Caco-2 (cell line): ENCODE measurements at regions not wholly inside any gene's neighbourhood (a gene's known extent, or its start where the extent isn't known, plus 50 kb on each side); places are given as distances from the start of the nearest gene placed in this dataset.

Experiments
- BruUV-seq: library from RNA; stranded (reverse); fragments of 400-500 nt; replicated peaks from 2 replicates; lab custom pipeline; 2021; lab: Mats Ljungman, UMichigan
- CTCF ChIA-PET: fragments of 300-600 bp; sonication (Branson Sonifier 250); formaldehyde crosslinking; loops from one replicate; lab custom pipeline; 2022; ENCODE audit warnings: antibody characterized with exemption; lab: Charles Lee
- POLR2A ChIA-PET: fragments of 300-600 bp; sonication (Branson Sonifier 250); formaldehyde crosslinking; loops from one replicate; lab custom pipeline; 2022; ENCODE audit warnings: antibody characterized with exemption; lab: Charles Lee
- DNase-seq, 2 experiments: peaks; one replicate each; pipeline versions ENCODE4 v3.0.0 to v3.0.0-alpha.2; 2020 to 2022
- H3K27me3 ChIP-seq: replicated peaks from 2 replicates; pipeline ENCODE4 v1.6.0; 2011; ENCODE audit warnings: low read length; ENCODE audit not compliant: control insufficient read depth, insufficient read depth
- H3K36me3 ChIP-seq: 2 replicates; pipeline ENCODE4 v1.5.1; 2011; ENCODE audit warnings: low read length; ENCODE audit not compliant: control insufficient read depth, insufficient read depth
- H3K4me1 ChIP-seq: fragments of 250-450 bp; sonication (Bioruptor Pico); 2 replicates; pipeline ENCODE4 v1.5.1; 2020; ENCODE audit warnings: mild to moderate bottlenecking
- H3K4me3 ChIP-seq: 2 replicates; pipeline ENCODE4 v1.5.1; 2011; ENCODE audit warnings: low read depth, mild to moderate bottlenecking, control low read depth, low read length
- H3K9me3 ChIP-seq: fragments of 250-450 bp; sonication (Bioruptor Pico); 2 replicates; pipeline ENCODE4 v1.5.1; 2020; ENCODE audit warnings: mild to moderate bottlenecking, moderate library complexity
- H3K27ac Mint-ChIP-seq: one replicate; pipeline ENCODE4 v1.8.0; 2022; ENCODE audit warnings: mixed read lengths; ENCODE audit not compliant: unreplicated experiment
- H3K27me3 Mint-ChIP-seq: one replicate; pipeline ENCODE4 v1.8.0; 2022; ENCODE audit warnings: mixed read lengths; ENCODE audit not compliant: insufficient read depth, unreplicated experiment
- H3K36me3 Mint-ChIP-seq: one replicate; pipeline ENCODE4 v1.8.0; 2022; ENCODE audit warnings: mild to moderate bottlenecking, mixed read lengths; ENCODE audit not compliant: insufficient read depth, unreplicated experiment
- H3K4me1 Mint-ChIP-seq: one replicate; pipeline ENCODE4 v1.8.0; 2022; ENCODE audit warnings: low read depth, mixed read lengths; ENCODE audit not compliant: unreplicated experiment
- H3K4me3 Mint-ChIP-seq: one replicate; pipeline ENCODE4 v1.8.0; 2022; ENCODE audit warnings: mild to moderate bottlenecking, moderate library complexity, mixed read lengths; ENCODE audit not compliant: unreplicated experiment
- H3K9me3 Mint-ChIP-seq: one replicate; pipeline ENCODE4 v1.8.0; 2022; ENCODE audit warnings: mixed read lengths; ENCODE audit not compliant: unreplicated experiment
- intact Hi-C: fragments of 100-400 bp; cut with micrococcal nuclease; formaldehyde crosslinking; loops from one replicate; pipeline ENCODE4 v1.10.0; 2022; ENCODE audit not compliant: unreplicated experiment
- TF ChIP-seq, protein P1 (sequence below), 2 experiments: fragments of 200-600 bp in 1 of 2; IDR thresholded peaks; 1 replicate in 1 of 2; 2 replicates in 1 of 2; pipeline versions ENCODE4 v1.5.1 to v1.8.0; 2011 to 2022; ENCODE audit warnings: antibody characterized with exemption in 1 of 2, control low read depth in 1 of 2, inconsistent platforms in 1 of 2, low read depth in 1 of 2, low read length in 1 of 2, mild to moderate bottlenecking in 1 of 2, moderate library complexity in 1 of 2; ENCODE audit not compliant: insufficient read depth in 1 of 2, severe bottlenecking in 1 of 2, unreplicated experiment in 1 of 2

DNA sequence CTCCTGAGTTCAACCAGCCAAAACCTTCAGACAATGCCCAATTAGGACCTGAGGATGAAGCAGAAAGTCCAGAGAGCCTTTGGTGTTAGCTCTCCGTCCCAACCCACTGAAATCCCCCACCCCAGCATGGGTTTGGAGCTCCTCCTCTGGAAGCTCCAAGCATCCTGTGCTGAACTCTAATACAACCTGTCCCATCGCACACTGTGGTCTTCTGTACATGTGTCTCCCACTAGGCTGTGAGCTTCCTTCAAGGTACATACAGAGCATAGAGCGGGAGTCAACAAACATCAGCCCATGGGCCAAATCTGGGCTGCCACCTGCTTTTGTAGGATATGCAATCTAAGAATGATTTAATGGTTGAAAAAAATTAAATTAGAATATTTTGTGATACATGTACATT lies 166.5 kb downstream of the LSM5 start:
- intact Hi-C loops = no loop called here
- H3K27ac Mint-ChIP-seq = no peak overlapping the region
- no peaks in the 10 kb centered on the region for H3K9me3 Mint-ChIP-seq
- POLR2A ChIA-PET = no interaction called here
- H3K27me3 Mint-ChIP-seq = peaks cover 9% of the 10 kb centered on the region
- H3K36me3 ChIP-seq = no peaks in the 10 kb centered on the region
- TF ChIP-seq, protein P1, sequence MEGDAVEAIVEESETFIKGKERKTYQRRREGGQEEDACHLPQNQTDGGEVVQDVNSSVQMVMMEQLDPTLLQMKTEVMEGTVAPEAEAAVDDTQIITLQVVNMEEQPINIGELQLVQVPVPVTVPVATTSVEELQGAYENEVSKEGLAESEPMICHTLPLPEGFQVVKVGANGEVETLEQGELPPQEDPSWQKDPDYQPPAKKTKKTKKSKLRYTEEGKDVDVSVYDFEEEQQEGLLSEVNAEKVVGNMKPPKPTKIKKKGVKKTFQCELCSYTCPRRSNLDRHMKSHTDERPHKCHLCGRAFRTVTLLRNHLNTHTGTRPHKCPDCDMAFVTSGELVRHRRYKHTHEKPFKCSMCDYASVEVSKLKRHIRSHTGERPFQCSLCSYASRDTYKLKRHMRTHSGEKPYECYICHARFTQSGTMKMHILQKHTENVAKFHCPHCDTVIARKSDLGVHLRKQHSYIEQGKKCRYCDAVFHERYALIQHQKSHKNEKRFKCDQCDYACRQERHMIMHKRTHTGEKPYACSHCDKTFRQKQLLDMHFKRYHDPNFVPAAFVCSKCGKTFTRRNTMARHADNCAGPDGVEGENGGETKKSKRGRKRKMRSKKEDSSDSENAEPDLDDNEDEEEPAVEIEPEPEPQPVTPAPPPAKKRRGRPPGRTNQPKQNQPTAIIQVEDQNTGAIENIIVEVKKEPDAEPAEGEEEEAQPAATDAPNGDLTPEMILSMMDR (IDR thresholded peaks at IDR 0.05; ENCODE audit: insufficient read depth in 1 of 2, low read depth in 1 of 2, low read length in 1 of 2, severe bottlenecking in 1 of 2, unreplicated experiment in 1 of 2) = no peak
- CTCF ChIA-PET = no interaction called here
- H3K4me3 Mint-ChIP-seq = no peak overlapping the region
- no peaks in the 10 kb centered on the region for H3K9me3 ChIP-seq
- no TSS peak for BruUV-seq
- no peaks in the 10 kb centered on the region for H3K36me3 Mint-ChIP-seq
- no peaks in the 10 kb centered on the region for H3K27me3 ChIP-seq
- DNase-seq = no peak
- no peaks in the 10 kb centered on the region for H3K4me1 ChIP-seq
- H3K4me3 ChIP-seq = no peak overlapping the region
- no peaks in the 10 kb centered on the region for H3K4me1 Mint-ChIP-seq

DNA sequence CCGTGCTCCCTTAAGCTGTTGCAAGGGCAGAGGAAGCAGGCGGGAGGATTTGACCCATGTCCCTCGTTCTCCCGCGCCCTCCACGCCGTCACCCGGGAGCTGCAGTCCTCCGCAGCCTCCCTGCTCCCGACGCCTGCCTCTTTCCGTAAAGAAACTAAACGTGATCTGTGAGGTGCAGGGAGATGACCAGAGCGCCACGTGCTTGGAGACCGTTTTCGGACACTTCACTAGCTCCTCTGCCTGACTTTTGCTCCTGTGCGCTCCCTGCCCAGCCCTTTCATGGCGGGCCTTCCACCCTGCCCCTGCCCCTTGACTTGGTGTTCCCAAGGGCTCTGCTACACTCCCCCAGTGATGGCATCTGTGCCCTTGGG lies 171.2 kb downstream of the LSM5 start:
- H3K27me3 ChIP-seq = no peaks in the 10 kb centered on the region

DNA sequence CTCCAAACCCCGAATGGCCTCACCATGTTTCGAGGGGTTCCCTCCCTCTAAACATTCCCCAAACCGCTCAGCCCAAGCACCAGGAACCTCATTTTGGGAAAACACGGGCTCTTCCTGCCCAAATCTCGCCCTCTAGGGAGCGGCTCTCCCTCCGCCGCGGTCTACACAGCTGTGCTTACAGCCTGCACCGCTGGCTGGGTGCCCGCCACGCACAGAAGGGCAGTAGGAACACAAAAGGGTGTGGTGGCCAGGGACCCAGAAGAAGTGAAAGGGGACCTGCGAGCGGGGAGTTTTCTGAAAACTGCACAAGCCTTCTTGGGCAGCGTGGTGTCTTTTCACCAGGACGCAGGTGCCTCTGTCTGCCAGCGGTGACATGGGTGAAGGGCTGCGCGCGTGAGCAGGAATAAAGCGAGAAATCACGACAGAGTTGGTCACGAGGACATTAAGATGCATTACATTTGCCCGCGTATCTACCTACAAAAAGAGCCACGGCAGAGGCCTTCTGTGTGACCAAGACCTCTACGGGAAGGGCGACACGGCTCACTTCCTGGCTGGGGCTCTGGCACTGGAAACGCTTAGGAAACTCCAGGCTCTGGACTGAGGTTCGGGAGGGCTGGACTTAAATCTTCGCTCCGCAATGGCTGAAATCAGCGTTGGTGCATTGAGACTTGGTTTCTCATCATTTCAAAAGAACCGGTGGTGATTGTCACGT lies 171.7 kb downstream of the LSM5 start:
- TF ChIP-seq, protein P1 (IDR thresholded peaks at IDR 0.05; ENCODE audit: insufficient read depth in 1 of 2, low read depth in 1 of 2, low read length in 1 of 2, severe bottlenecking in 1 of 2, unreplicated experiment in 1 of 2) = no peak
- intact Hi-C loops = no loop called here
- H3K27me3 Mint-ChIP-seq = peaks cover 16% of the 10 kb centered on the region
- no peaks in the 10 kb centered on the region for H3K4me1 Mint-ChIP-seq
- H3K9me3 Mint-ChIP-seq = no peaks in the 10 kb centered on the region
- Histone ChIP-seq H3K4me1 (no peaks in the 10 kb centered on the region), H3K36me3 (no peaks in the 10 kb centered on the region), H3K9me3 (no peaks in the 10 kb centered on the region), H3K27me3 (no peaks in the 10 kb centered on the region), H3K4me3 (no peak overlapping the region)
- no peak overlapping the region for H3K4me3 Mint-ChIP-seq
- H3K36me3 Mint-ChIP-seq = no peaks in the 10 kb centered on the region
- POLR2A ChIA-PET = no interaction called here
- no peak for DNase-seq
- BruUV-seq = no TSS peak
- H3K27ac Mint-ChIP-seq = no peak overlapping the region
- CTCF ChIA-PET = no interaction called here

More for the DNA sequence above, 171.2 kb downstream of the LSM5 start:
- no peaks in the 10 kb centered on the region for H3K4me1 ChIP-seq
- intact Hi-C loops = no loop called here
- H3K4me3 Mint-ChIP-seq = no peak overlapping the region
- TF ChIP-seq, protein P1 (IDR thresholded peaks at IDR 0.05; ENCODE audit: insufficient read depth in 1 of 2, low read depth in 1 of 2, low read length in 1 of 2, severe bottlenecking in 1 of 2, unreplicated experiment in 1 of 2) = no peak
- CTCF ChIA-PET = no interaction called here
- POLR2A ChIA-PET = no interaction called here
- no peaks in the 10 kb centered on the region for H3K4me1 Mint-ChIP-seq
- no peak overlapping the region for H3K4me3 ChIP-seq
- no peaks in the 10 kb centered on the region for H3K36me3 Mint-ChIP-seq
- H3K36me3 ChIP-seq = no peaks in the 10 kb centered on the region
- H3K9me3 Mint-ChIP-seq = no peaks in the 10 kb centered on the region
- H3K27ac Mint-ChIP-seq = no peak overlapping the region
- H3K27me3 Mint-ChIP-seq = peaks cover 16% of the 10 kb centered on the region
- no peaks in the 10 kb centered on the region for H3K9me3 ChIP-seq
- BruUV-seq = no TSS peak
- DNase-seq = no peak
